Stimulated activated CD4-positive, alpha-beta T cell treated with anti-CD3 and anti-CD28 coated beads, Interleukin-2, amount 100 ng/mL, for 48 hours (primary cell): ENCODE measurements at regions not wholly inside any gene's neighbourhood (a gene's known extent, or its start where the extent isn't known, plus 50 kb on each side); places are given as distances from the start of the nearest gene placed in this dataset.
"Not testable (repeated sequence)": the region's sequence is repeated elsewhere in the genome, so short reads cannot be mapped to it uniquely, and the experiment has no call there.

Source experiments
- DNase-seq, 2 donors: peaks; one replicate each; pipeline ENCODE4 v3.0.0-alpha.2; 2020

GRCh38 chr1:200316148-200316803, 93.6 kb downstream of the ZNF281 start:
- DNase-seq = no peak

GRCh38 chr1:200314085-200314750, 95.6 kb downstream of the ZNF281 start:
- no peak for DNase-seq

GRCh38 chr1:200311256-200311655, 98.6 kb downstream of the ZNF281 start:
- no peak for DNase-seq

GRCh38 chr1:200310824-200311223, 99.0 kb downstream of the ZNF281 start:
- DNase-seq = no peak

GRCh38 chr1:200307755-200308066, 102.1 kb downstream of the ZNF281 start:
- no peak for DNase-seq

GRCh38 chr1:200306944-200307754, 102.7 kb downstream of the ZNF281 start:
- no peak for DNase-seq

GRCh38 chr1:200305806-200306205, 104.0 kb downstream of the ZNF281 start:
- DNase-seq = no peak

GRCh38 chr1:200304171-200304570, 105.7 kb downstream of the ZNF281 start:
- no peak for DNase-seq

GRCh38 chr1:200302921-200303290, 106.9 kb downstream of the ZNF281 start:
- no peak for DNase-seq

GRCh38 chr1:200302192-200302920, 107.5 kb downstream of the ZNF281 start:
- DNase-seq = peak; percentile 21 to 37

GRCh38 chr1:200301152-200301551, 108.7 kb downstream of the ZNF281 start:
- DNase-seq = no peak

- DNase-seq = no peak
Measured at GRCh38 chr1:200299571-200299970, 110.3 kb downstream of the ZNF281 start.

GRCh38 chr1:200298242-200298641, 111.6 kb downstream of the ZNF281 start:
- DNase-seq = no peak

GRCh38 chr1:200296091-200296661, 113.7 kb downstream of the ZNF281 start:
- DNase-seq = no peak

- DNase-seq = no peak
Measured at GRCh38 chr1:200294241-200294640, 115.6 kb downstream of the ZNF281 start.

GRCh38 chr1:200292699-200293098, 117.1 kb downstream of the ZNF281 start:
- no peak for DNase-seq

GRCh38 chr1:200291106-200291505, 118.7 kb downstream of the ZNF281 start:
- DNase-seq = no peak

- no peak for DNase-seq
Measured at GRCh38 chr1:200290010-200290685, 119.7 kb downstream of the ZNF281 start.

GRCh38 chr1:200288226-200288625, 121.6 kb downstream of the ZNF281 start:
- DNase-seq = no peak

GRCh38 chr1:200284236-200284635, 125.6 kb downstream of the ZNF281 start:
- not testable (repeated sequence) for DNase-seq

GRCh38 chr1:200282497-200283122, 127.2 kb downstream of the ZNF281 start:
- DNase-seq = no peak
